ENCODE measurements at regions not wholly inside any gene's neighbourhood (a gene's known extent, or its start where the extent isn't known, plus 50 kb on each side); places are given as distances from the start of the nearest gene placed in this dataset.

DNA sequence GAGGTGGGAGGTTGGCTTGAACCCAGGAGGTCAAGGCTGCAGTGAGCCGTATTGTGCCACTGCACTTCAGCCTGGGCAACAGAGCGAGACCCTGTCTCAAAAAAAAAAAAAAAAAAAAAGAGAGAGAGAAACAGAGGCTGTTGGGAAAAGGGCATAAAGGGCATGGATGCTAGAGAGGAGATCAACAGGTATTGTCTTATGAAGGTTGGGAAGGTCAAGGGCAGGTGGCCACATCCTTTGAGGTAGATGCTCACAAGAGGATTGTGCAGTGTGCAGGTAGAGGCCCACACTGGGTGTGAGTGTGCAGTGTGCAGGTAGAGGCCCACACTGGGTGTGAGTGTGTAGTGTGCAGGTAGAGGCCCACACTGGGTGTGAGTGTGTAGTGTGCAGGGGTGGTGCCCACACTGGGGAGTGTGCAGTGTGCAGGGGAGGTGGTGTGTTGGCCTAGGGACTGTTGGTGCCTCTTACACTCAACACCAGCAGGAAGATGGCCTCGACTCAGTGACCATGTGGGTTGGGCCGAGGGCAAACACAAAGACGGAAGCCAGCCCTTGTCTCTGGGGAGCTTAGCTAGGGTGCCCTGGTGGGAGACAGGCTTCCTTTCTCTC lies 404.9 kb upstream of the TNRC6C start:
- H2AFZ ChIP-seq (ENCODE audit: low read depth) = no peak overlapping the region
- H3K9ac ChIP-seq = no peak overlapping the region
- no peak overlapping the region for H3K4me2 ChIP-seq
- no peak overlapping the region for H3K27ac ChIP-seq
- H3K79me2 ChIP-seq (ENCODE audit: insufficient read depth, low read depth) = no peaks in the 10 kb centered on the region
- no peaks in the 10 kb centered on the region; the same call in 1 of the 2 replicates for H3K27me3 ChIP-seq (ENCODE audit: insufficient read depth, low read depth)
- H3K36me3 ChIP-seq (ENCODE audit: insufficient read depth) = no peaks in the 10 kb centered on the region
- no peaks in the 10 kb centered on the region for H3K4me1 ChIP-seq (ENCODE audit: low read depth, poor library complexity, severe bottlenecking)
- H3K4me3 ChIP-seq (IDR thresholded peaks at IDR 0.05; ENCODE audit: insufficient read depth, low read depth, low read length) = no peak overlapping the region
- H4K20me1 ChIP-seq (ENCODE audit: insufficient read depth) = no peaks in the 10 kb centered on the region
- no peak for TF ChIP-seq CTCF (conservative IDR thresholded peaks at IDR 0.05; ENCODE audit: low read depth, low read length)

DNA sequence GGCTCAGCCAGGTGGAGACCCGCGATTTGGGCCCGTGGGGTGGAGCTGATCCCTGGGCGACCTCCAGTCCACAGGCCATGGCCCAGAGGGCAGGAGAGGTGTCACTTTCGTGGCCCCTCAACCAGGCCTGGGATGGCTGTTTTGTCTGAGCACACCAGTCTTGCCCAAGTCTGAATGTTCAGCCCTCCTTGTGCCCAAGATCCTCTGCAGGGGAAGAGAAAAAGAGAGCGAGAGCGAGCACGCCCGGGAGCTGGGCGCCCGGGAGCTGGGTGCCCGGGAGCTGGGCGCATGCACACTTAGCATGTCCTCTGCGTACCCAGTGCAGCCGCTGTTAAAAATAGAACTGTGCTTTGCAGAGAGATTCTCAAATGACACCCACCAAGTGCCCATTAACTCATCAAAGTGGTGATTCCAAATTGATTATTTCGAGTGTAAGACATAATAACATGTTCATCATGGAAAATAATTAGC lies 403.3 kb upstream of the TNRC6C start:
- Histone ChIP-seq H3K27me3 (ENCODE audit: insufficient read depth, low read depth) (peaks cover 6% of the 10 kb centered on the region; the same call in 1 of the 2 replicates), H3K4me1 (ENCODE audit: low read depth, poor library complexity, severe bottlenecking) (no peaks in the 10 kb centered on the region), H2AFZ (ENCODE audit: low read depth) (no peak overlapping the region), H4K20me1 (ENCODE audit: insufficient read depth) (no peaks in the 10 kb centered on the region), H3K79me2 (ENCODE audit: insufficient read depth, low read depth) (no peaks in the 10 kb centered on the region), H3K9ac (no peak overlapping the region), H3K36me3 (ENCODE audit: insufficient read depth) (no peaks in the 10 kb centered on the region), H3K4me3 (IDR thresholded peaks at IDR 0.05; ENCODE audit: insufficient read depth, low read depth, low read length) (no peak overlapping the region), H3K4me2 (no peak overlapping the region), H3K27ac (no peak overlapping the region)
- no peak for TF ChIP-seq CTCF (conservative IDR thresholded peaks at IDR 0.05; ENCODE audit: low read depth, low read length)

DNA sequence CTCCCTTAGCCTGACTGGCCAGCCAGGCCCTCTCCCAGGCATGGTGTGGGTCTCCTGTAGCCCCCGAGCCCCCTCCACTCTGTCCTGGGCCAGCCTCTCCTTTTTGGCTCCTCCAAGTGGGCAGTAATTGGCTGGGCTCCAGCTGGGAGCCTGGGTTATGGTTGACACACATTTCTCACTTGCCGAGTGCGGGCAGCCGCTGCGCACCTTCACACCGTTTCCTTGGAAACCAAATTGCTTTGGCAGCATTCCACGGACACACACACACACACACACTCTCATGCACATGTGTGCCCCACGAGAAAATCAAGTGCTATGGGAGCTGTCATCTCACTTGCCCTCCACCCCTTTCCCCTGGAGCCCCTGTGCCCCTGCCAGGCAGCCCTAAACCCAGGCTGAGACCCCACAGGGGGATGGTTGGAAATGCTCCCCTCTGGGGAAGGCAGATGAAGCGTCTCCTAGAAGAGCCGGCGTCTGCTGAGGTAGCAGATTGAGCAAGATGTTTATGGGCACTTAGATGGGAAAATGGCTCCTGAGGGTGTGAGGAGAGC lies 402.7 kb upstream of the TNRC6C start:
- Histone ChIP-seq H3K9ac (no peak overlapping the region), H3K27me3 (ENCODE audit: insufficient read depth, low read depth) (peaks cover 6% of the 10 kb centered on the region; the same call in 1 of the 2 replicates), H3K27ac (no peak overlapping the region), H3K4me1 (ENCODE audit: low read depth, poor library complexity, severe bottlenecking) (no peaks in the 10 kb centered on the region), H2AFZ (ENCODE audit: low read depth) (no peak overlapping the region), H3K36me3 (ENCODE audit: insufficient read depth) (no peaks in the 10 kb centered on the region), H3K4me3 (IDR thresholded peaks at IDR 0.05; ENCODE audit: insufficient read depth, low read depth, low read length) (no peak overlapping the region), H3K4me2 (no peak overlapping the region), H4K20me1 (ENCODE audit: insufficient read depth) (no peaks in the 10 kb centered on the region), H3K79me2 (ENCODE audit: insufficient read depth, low read depth) (no peaks in the 10 kb centered on the region)
- no peak for TF ChIP-seq CTCF (conservative IDR thresholded peaks at IDR 0.05; ENCODE audit: low read depth, low read length)

GRCh38 chr17:77556383-77557061 lies 402.0 kb upstream of the TNRC6C start:
- Histone ChIP-seq H3K4me3 (IDR thresholded peaks at IDR 0.05; ENCODE audit: insufficient read depth, low read depth, low read length) (no peak overlapping the region), H3K4me2 (no peak overlapping the region), H3K27ac (no peak overlapping the region), H3K9ac (no peak overlapping the region), H4K20me1 (ENCODE audit: insufficient read depth) (no peaks in the 10 kb centered on the region), H3K79me2 (ENCODE audit: insufficient read depth, low read depth) (no peaks in the 10 kb centered on the region), H3K4me1 (ENCODE audit: low read depth, poor library complexity, severe bottlenecking) (no peaks in the 10 kb centered on the region), H3K27me3 (ENCODE audit: insufficient read depth, low read depth) (peaks cover 6% of the 10 kb centered on the region; the same call in 1 of the 2 replicates), H2AFZ (ENCODE audit: low read depth) (no peak overlapping the region), H3K36me3 (ENCODE audit: insufficient read depth) (no peaks in the 10 kb centered on the region)
- TF ChIP-seq CTCF (conservative IDR thresholded peaks at IDR 0.05; ENCODE audit: low read depth, low read length) = no peak
